GOT3 (cell line): ENCODE measurements at regions not wholly inside any gene's neighbourhood (a gene's known extent, or its start where the extent isn't known, plus 50 kb on each side); places are given as distances from the start of the nearest gene placed in this dataset.

ENCODE experiments used
- DNase-seq: peaks from one replicate; lab custom pipeline; 2025; ENCODE audit warnings: mixed read lengths; lab: John Stamatoyannopoulos, UW

DNA sequence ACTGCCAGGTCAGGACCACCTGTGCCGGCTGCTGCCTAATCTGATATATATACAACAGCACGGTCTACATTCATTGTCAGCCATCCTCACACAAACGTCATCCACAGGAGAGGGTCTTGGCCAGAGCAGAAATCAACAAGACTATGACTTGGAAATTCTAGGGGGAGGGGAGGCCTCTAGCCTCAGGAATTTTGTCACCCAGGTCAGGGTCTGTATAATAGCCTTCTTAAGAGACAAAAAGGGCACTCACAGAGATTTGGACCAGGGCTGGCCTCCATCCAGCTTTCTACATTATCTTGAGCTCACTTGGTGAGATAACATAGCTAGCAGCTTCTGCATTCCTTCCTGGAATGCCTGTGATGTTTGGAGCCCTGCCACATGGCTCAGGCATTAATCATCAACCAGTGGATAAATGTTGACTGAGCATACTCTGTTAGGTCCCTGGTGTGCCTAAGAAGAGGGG lies 50.4 kb upstream of the CTIF start:
- DNase-seq = peak; percentile 5

DNA sequence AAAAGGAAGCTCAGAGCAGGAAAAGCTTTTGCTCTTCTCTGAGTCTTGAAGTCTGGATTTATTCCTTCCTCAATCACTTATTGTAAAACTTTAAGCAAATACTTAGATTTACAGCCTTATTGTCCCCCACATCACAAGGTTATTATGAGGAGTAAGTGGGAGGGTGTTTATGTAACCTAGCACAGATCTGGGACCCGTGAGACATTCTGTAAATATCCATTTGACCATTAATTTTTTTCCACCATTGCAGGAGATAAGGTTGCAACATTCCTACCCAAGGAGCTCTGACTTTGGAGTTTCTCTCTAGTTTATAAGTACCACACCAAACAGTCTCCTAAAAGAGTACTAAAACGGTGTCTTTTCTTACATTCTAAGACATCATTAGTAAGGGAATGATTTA lies 52.1 kb upstream of the CTIF start:
- DNase-seq = no peak

DNA sequence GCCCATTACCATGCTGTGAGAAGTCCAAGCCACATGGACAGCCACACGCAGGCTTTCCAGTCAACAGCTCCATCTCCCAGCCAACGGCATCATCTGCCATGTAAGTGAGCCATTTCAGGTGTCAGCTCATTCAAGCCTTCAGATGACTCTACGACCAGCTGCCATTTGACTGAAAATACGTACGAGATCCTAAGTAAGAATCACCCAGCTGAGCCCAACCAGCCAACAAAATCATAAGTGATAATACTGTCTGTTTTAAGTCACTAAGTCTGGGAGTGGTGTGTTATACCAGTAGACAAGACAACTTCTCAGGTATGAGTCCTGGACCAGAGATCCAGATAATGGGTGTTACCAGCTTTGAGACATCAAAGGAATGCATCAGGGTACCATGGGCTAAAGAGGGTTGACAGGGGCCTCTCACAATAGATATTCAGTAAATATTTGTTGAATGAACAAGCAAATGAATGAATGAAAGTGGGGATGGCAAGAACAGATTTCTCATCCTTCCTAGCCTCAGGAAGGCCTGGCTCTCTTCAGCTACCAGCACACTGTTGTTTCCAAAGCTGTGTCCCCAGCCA lies 52.9 kb upstream of the CTIF start:
- DNase-seq = no peak

DNA sequence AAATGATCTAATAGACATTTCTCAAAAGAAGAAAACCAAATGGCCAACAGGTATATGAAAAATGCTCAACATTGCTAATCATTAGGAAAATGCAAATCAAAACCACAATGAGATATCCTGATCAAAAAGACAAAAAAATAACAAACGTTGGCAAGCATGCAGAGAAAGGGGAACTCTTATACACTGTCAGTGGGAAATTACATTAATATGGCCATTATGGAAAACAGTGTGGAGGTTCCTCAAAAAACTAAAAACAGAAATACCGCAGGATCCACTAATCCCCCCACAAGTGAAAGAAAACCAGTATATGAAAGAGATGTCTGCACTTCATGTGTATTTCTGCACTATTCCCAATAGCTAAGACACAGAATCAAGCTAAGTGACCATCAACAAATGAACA lies 57.7 kb upstream of the CTIF start:
- no peak for DNase-seq

DNA sequence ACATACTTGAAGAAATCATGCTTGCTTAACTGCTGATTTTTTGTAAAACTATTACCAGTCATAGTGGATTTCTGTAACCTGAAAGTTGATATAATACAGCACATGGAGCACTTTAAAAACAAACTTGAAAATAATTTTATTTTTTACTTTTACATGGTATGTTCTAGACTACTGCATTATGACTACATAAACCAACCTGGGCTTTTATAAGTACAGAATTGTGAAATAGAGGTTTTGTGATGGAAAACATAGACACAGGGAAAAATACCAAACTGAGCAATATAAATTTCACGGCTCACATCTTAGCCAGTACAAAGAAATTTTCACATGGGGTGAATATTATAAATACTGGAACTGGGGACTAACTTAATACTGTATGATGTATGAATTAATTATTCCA lies 59.3 kb upstream of the CTIF start:
- no peak for DNase-seq

DNA sequence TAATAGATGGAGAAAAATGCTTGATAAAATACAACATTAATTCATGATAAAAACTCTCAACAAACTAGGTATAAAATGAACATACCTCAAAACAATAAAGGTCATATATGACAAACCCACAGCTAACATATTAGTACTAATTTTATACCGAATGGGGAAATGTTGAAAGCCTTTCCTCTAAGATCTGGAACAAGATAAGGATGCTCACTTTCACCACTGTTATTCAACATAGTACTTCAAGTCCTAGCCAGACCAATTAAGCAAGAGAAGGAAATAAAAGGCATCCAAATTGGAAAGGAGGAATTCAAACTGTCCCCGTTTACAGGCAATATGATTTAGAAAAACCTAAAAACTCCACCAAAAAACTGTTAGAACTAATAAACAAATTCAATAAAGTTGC lies 61.5 kb upstream of the CTIF start:
- no peak for DNase-seq

DNA sequence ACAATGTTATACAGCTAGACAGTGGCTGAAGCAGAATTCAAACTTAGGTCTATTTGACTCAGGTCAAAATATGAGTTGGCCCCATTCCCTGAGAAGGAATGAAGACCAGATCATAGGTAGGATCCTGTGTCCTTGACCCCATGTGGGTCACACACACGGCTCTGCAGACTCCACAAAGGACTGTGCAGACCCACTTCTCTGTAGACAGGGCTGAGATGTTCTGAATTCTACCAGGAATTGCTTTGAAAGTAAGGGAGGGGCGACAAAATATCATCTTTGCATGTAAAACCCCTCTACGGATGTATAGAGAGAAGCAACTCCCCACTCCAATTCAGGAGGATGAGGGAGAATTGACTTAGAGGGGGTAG lies 62.3 kb upstream of the CTIF start:
- no peak for DNase-seq

DNA sequence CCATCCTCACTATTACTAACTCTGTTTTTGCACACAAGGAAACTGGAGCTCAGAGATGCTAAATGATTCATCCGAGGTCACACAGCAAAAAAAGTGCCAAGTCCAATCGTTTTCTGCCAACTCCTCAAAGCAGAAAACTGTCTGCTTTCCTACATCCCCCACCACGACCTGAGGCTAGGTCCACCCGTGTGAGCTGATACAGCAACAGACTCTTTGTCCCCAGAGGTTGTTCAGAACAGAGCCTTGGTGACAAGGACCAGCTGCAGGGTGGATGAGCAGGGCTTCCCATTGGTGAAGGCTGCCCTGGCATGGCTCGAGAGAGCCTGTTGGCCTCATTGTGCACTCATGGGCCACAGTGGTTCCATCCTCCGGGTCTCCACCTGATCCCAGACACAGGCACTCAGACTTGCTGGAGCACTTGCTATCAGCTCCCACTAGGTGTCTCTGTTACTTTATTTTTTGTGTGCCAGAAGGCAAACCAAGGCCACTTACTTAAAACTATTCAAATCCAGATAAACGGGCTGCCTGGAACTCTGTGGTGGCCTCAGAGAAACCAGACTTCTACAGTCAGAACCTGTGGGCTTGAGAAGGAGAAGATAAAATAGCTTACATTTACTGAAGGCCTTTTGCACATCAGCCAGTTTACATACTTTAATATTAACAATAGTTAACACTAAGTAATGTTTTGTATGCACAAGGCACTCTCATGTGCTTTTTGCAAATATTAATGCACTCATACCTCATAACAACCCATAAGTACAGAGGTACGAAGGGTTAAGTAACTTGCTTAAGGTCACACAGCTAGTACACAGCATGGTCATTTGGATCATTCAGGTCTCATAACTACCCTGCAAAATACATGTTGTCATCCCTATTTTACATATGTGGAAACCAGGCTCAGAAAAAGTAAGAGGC lies 62.9 kb upstream of the CTIF start:
- no peak for DNase-seq

DNA sequence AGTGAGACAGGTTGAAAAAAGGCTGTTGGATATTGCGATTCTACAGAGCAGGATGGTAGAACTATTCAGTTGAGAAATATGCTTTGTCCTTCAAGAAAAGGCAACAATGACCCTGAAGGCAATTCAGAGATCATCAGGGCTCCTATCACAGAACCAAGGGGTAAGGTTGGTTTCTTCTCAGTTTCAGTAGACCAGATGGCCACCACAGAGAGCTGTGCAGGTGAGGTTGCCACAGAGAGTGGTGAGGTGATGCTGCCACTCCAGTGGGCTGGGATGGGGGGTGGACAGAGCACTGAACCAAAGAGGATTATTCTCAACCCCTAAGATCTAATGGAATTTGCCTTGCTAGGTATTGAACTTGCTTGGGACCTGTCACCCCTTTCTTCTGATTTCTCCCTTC lies 64.6 kb upstream of the ZBTB7C start:
- no peak for DNase-seq

DNA sequence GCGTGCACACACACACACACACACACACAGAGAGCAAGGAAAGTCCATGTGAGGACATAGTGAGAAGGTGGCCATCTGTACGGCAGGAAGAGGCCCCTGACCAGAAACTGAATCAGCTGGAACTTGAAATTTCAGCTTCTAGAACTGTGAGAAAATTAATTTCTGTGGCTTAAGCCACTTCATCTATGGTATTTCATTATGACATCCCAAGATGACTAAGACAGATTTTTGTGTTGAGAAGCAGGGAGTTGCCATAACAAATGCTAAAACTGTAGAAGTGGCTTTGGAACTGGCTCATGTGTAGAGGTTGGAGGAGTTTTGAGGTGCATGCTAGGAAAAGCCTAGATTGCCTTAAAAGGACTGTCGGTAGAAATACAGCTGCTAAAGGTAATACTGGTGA lies 63.4 kb upstream of the ZBTB7C start:
- no peak for DNase-seq

DNA sequence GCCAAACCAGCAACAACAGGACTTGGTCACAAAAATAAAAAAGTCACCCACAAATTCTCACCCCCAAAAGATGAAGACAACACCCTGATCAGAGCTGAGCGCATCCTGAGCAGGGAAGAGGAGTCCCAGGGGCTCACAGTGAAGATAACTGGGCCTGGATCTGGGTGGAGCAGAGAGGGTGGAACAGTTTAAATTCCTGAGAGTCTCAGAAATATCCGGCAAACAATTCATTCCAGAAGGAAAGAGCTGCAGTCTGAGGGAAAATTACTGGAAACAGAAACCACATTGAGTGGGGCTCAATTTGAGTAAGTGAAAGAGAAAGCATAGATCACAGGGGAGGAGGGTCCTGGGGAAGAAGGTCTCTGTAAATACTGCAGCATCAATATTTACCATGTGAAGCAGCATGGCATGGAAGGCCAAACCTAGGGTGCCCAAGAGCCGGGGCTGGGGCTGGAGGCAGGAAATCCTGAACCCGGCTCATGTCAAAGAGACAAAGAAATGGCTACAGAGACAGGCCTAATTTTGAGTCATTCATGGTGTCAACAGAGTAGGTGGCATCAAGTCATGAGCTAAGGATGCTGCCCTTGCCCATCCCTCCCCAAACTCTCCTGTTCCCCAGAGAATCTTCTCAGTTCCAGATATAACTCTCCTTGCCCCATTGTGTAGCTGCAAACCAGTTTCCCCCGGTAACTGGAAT lies 61.4 kb upstream of the ZBTB7C start:
- no peak for DNase-seq

DNA sequence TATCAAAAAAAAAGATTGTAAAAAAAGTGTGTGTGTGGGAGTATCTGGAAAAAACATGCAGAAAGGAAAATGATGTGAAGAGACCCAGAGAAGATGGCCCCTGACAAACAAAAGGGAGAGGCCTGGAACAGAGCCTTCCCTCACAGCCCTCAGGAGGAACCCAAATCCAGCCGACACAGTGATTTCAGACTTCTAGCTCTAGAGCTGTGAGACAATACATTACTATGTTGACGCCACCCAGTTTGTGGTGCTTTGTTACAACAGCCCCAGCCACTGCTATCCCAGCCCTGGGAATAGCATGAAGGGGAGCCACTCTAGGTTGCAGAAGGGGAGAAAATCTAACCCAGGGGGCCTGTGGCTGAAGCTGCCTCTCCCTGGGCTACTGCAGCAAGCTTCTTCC lies 59.0 kb upstream of the ZBTB7C start:
- no peak for DNase-seq

DNA sequence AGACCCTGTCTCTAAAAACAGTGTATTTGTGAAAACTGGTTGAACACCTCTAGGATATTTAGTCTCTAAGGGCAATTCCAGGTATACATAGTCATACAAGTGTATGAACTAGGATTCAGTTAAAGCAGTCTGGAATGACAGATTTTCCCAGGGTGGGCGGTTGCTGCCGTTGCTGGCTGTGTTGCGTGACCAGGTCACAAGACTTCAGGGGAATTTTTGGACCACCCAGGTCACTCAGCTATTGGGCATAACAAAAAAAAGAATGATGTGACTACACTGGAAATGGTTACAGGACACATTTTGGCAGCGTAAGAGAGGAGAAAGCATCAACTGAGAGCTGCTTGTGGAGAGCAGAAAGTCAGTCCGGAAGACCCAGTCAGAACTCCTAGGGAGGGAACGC lies 58.0 kb upstream of the ZBTB7C start:
- DNase-seq = no peak

DNA sequence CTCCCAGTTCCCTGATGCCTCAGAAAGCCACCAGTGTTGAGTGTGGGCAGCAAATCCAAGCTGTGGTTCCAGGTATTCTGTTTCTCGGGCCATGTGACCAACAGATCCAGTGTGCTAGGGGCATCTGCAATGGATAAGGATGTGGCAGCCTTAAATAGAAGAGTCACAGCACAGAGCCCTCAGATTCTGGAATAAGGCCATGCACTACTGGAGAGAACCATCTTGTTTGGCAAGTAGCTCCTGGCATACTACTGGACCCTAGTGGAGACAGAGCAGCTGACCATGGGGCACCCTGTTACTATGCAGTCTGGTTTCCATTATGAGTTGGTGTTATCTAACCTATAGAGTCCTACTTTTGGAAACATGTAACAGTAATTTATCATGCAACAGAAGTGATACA lies 53.3 kb upstream of the ZBTB7C start:
- DNase-seq = no peak

DNA sequence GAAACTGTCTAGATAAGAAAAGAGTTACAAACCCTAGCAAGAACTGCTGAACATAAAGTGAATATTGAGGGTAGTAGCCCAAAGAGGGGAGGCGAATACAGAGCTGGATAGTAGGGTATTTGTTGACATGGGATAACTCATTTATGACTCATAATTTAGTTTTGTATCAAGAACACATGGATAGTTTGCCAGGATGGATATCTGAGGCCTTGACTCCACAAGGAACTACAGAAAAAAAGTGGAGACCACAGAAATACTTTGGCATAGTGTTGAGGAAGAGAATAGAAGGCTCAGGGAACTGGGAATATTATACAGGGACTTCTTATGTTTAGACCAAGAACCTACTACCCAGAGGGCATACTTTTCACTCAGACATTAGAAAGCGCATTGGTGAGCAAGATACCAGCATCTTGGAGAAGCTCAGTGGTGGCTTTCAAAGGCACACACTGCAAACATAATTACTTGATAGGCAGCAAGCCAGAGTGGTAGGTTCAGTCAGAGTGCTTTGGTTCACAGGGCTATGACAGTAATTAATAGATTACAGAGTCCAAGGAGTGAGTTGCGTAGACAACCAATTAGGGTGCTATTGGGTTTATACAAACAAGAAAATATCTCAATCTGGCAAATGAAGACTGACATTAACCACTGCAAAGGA lies 51.9 kb upstream of the ZBTB7C start:
- DNase-seq = no peak

DNA sequence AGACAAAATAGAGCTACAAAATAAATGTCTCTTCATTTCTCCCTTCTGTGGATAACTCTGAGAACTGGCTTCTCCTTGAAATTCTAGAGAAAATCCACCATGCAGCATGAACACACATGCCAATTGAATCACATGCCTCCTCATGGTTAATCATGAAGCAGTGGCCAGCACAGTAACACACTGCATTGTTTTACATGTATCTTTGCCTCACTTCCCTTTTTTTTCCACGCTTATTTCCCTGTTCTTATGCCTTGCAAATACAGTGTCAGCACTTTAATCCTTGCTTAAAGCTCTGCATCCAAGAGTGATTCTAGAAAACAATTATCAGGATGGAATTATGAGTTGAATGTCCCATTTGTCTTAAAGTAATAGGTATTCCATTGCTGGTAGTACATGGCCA lies 50.3 kb upstream of the ZBTB7C start:
- no peak for DNase-seq

DNA sequence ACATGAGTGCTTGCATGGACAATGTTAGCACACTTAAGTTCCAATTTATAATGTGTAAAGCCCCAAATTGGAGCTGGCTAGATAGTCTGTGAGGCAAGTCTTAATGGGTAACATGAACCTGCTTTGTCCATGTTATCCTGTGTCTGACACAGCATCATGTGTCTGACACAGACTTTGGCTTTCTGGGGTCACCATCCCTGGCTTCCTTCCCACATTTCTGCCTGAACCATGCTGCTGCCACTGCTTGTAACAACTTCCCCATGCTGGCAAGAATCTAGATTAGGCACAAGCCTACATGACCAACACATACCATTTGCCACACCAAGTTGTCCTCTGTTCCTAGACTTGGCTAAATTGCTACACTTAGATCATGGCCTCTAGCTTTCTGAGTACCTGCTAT lies 49.8 kb upstream of the ZBTB7C start:
- no peak for DNase-seq
